HG02588 (cell line): ENCODE measurements at regions not wholly inside any gene's neighbourhood (a gene's known extent, or its start where the extent isn't known, plus 50 kb on each side); places are given as distances from the start of the nearest gene placed in this dataset.

Experiments used
- ATAC-seq: cut with Tn5 transposase; IDR thresholded peaks from one replicate; pipeline ENCODE4 v1.9.1; 2021; ENCODE audit warnings: mild to moderate bottlenecking, moderate library complexity; ENCODE audit not compliant: unreplicated experiment

- ATAC-seq = no peak
Measured at GRCh38 chr11:122354025-122354697, 238.1 kb upstream of the BLID start.

- no peak for ATAC-seq
Measured at GRCh38 chr11:122353561-122353960, 237.5 kb upstream of the BLID start.

- ATAC-seq = no peak
Measured at GRCh38 chr11:122348659-122349409, 232.8 kb upstream of the BLID start.

- ATAC-seq = no peak
Measured at GRCh38 chr11:122346006-122346405, 230.0 kb upstream of the BLID start.

- ATAC-seq = no peak
Measured at GRCh38 chr11:122345586-122345985, 229.6 kb upstream of the BLID start.

- no peak for ATAC-seq
Measured at GRCh38 chr11:122344215-122344614, 228.2 kb upstream of the BLID start.

GRCh38 chr11:122343210-122343609, 227.2 kb upstream of the BLID start:
- no peak for ATAC-seq

GRCh38 chr11:122342089-122342744, 226.2 kb upstream of the BLID start:
- no peak for ATAC-seq

GRCh38 chr11:122341477-122341876, 225.5 kb upstream of the BLID start:
- ATAC-seq = no peak

GRCh38 chr11:122340607-122341290, 224.7 kb upstream of the BLID start:
- ATAC-seq = no peak

GRCh38 chr11:122339436-122340060, 223.5 kb upstream of the BLID start:
- ATAC-seq = no peak

- no peak for ATAC-seq
Measured at GRCh38 chr11:122337704-122338103, 221.7 kb upstream of the BLID start.

- ATAC-seq = no peak
Measured at GRCh38 chr11:122337241-122337640, 221.2 kb upstream of the BLID start.

GRCh38 chr11:122336706-122337105, 220.7 kb upstream of the BLID start:
- ATAC-seq = no peak

- ATAC-seq = no peak
Measured at GRCh38 chr11:122334546-122335339, 218.7 kb upstream of the BLID start.

GRCh38 chr11:122333467-122333866, 217.5 kb upstream of the BLID start:
- ATAC-seq = no peak

GRCh38 chr11:122331079-122331478, 215.1 kb upstream of the BLID start:
- ATAC-seq = no peak

GRCh38 chr11:122330279-122330965, 214.4 kb upstream of the BLID start:
- ATAC-seq = no peak

- no peak for ATAC-seq
Measured at GRCh38 chr11:122327528-122327927, 211.5 kb upstream of the BLID start.
